ENCODE measurements at regions not wholly inside any gene's neighbourhood (a gene's known extent, or its start where the extent isn't known, plus 50 kb on each side); places are given as distances from the start of the nearest gene placed in this dataset.

DNA sequence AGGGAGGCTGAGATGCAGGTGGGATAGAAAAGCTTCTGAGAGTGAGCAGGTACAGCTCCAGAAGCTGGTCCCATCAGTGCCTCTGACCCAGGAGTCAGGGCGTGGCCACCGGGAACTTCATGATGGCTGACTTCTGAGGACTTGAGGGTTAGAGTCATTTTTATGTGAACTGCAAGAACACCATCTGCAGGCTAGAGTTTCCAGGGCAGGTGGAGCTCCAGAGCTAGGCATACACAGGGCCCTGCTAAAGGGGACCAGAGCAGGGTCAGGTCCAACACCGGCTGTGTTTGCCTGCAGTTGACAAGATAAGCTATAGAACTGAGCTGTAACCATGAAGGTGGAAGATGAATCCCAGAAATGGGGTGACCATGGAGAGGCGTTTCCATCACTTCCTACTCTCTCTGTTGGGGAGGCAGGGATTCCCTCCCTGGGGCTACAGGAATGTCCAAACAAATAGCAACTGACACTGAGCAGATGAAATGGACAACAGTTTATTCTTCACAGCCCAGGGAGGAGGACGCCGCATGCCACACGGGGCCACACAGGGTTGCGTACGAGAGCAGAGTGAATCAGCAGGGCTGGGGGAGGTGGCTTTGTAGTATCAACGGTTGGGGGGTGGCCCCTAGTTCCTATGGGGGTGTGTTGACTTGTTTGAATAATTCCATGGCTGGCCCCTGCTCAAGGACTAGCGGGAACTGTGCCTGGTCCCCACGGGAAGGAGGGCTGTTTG is 77.6 kb upstream of the ZNF516 start:
- no peak for DNase-seq (ENCODE audit: low read depth)

DNA sequence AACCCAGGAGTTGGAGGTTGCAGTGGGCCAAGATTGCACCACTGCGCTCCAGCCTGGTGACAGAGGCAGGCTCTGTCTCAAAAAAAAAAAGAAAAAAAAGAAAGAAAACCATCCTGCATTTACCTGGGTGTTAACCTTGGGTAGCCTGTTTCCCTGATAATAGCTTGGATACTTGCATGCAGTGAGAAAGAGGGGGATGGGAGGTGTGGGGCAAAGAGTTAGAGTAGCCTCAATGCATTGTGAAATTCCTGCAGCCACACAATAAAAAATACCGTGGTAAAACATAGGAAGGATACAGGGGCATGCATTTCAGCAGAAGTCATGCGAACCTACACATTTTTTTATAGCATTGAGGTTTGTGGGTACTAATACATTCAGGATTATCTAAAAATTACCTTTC is 76.6 kb upstream of the ZNF516 start:
- no peak for DNase-seq (ENCODE audit: low read depth)

DNA sequence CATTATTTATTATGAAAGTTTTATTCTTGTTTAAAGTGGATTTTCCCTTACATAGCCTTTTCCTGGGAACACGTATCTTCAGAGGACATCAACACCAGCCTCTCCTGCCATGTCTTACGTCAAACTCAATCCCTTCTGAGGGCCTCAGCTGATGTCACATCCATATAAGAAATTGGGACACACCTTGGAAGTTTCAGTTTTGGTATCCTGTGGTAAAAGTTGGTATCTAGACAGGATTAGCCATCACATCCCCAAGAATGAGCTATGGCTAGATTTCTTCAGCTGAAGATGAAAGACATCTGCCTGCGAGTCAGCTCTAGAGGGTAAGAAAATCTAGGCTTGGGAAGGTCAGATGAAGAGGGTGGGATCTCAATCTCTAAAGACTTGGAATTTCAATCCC is 75.8 kb upstream of the ZNF516 start:
- DNase-seq (ENCODE audit: low read depth), result no peak

DNA sequence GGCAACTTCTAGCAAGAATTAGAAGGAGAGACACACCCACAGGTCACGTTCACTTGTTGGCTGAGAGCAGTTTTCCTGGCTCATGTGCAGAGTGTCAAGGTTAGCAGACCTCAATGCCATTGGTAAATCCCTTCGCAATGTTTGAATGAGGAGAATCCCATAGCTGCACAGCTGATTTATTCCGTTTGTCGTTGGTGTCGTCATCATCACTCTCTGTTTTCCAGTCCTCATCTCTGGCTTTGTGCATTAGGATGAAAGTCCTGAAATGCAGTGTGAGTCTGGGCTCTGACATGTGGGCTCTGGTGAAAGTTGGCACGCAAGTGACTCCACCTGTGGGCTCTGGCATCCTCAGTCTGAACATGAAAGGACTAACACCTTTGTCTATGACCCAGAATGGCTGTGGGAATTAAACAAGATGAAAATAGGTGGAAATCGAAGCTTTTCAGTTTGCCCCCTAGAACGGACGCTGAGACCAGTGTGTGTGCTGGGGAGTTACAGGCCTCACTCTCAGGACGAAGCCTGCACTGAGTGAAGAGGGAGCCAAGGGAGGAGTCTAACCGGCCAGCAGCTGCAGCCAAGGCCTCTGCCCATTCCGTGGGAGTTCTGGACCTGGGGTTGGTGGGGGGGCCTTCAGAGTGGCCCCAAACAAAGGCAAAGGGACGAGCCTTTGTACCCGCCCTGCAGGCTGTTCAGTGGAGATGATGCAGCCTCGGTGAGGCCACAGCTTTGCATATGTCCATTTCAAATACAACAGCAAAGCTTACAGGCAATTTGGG is 74.8 kb upstream of the ZNF516 start:
- no peak for DNase-seq (ENCODE audit: low read depth)

DNA sequence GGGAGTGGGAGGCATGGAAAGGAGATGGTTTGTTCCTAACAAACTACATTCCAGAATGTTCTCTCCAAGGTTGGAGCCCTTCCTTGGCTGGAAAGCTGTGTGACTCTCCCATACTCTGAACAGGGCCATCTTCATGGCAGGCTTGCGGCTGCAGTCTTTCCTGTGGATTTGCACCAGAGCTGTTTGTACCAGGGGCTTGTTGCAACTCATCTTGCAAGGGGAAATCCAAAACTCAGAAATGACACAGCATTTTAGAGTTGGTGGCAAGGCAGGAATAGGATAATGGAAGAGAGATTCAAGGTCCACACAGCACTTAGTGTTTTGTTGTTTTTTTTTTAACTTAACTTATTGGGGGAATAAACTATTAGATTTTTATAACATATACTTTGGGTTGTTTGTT is 73.7 kb upstream of the ZNF516 start:
- DNase-seq (ENCODE audit: low read depth), result no peak

DNA sequence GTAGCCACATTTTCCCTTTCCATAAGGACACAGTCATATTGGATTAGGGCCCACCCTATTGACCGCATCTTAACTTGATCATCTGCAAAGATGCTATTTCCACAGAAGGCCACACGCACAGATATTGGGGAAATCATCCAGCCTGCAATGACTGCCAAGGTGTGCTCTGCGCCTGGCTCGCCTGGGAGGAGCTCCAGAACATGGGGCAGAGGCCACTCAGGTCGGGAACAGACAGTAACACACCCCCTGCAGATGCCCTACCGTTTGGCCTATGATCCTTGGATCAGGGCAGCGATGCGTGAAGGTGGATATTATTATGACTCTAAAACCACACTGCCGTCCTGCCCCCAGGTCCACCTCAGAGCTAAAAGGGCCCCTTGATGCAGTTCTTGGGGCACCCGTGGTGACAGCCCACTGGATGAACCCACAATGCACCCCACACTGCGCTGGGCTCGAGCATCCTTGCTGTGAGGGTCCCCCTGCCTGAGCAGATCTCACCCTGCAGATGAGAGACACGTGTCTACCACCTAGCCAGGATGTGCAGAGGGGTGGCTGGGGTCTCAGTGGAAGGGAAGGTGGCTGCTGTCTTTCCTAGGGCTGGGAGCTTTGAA is 72.9 kb upstream of the ZNF516 start:
- DNase-seq (ENCODE audit: low read depth), result no peak

DNA sequence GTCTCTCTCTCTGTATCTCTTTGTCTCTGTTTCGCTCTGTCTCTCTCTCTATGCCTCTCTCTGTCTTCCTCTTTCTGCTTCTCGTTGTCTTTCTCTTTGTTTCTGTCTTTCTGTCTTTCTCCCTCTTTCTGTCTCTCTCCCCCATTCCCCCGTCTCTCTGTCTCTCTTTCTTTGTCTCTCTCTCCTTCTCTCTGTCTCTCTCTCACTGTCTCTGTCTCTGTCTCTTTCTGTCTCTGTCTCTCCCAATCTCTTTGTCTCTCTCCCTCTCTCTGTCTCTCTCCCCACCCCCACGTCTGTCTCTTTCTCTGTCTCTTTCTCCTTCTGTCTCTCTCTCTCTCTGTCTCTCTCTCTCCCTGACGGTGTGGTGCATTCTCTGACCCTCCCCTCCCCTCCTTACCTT is 71.9 kb upstream of the ZNF516 start:
- no peak for DNase-seq (ENCODE audit: low read depth)

DNA sequence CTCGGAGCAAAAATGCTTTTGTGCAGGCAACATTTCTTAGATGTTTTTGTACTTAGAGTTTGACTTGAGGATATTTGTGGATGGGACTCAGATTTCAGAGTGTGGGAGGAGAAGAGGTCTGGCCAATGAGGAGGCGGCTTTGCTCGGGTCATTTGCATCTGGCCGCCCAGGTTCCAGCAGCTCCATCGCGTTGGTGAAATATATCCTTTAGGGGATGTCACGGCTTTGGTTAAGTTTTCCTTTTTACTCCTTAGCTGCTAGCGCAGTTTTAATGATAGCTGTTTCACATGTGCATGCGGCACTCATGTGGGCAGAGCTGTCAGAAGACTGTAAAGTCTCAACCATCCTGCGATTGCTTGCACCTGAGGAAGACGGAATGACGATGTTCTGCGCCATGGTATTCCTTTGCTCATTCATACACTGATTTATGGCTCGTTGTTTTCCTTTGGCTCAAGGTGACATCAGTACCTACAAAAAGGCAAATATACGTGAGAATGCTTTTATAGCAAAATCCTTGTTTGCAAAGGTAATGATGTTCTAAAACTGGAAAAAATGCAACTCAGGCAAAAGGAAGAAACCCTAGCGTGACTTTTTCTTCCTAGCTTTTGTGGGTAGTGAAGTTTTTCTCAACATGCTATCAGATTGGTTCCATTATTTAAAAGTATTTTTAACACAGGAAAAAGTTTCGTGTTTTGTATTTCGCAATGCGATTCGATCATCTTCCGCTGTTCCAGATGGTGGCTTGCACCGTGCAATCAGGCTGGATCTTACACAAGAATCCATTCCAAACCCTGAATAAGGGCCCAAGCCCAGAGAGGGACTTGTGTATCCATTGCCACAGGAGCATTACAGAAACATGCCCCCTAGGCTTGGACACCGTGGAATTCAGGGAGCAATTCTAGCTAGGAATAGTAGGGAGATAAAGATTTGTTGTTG is 70.5 kb upstream of the ZNF516 start:
- no peak for DNase-seq (ENCODE audit: low read depth)

DNA sequence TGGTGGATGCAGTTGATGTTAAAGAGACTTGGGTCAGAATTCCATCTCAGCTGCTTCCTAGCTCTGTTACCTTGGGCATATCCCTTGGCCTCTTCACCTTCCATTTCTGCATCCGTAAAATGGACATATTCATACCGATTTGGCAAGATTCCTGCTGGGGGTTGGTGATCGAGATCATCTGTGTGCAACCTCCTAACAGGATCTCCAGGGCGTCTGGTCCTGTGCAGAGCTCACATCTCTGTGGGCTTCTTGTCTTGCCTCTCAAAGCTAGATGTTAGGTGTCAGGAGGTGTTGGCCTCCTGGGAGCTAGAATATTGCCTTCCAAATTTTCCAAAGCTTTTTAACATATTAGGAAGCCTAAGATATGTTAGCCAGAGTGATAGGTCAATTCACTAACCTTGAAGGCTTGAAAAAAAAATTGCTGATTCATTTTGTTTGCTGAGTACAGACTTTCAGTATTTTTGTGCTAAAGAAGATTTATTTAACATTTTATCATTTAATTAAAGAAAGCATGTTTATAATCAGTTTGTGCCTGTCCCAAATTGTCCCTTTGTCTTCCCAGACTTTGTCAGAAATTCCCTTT is 69.7 kb upstream of the ZNF516 start:
- DNase-seq (ENCODE audit: low read depth), result no peak

DNA sequence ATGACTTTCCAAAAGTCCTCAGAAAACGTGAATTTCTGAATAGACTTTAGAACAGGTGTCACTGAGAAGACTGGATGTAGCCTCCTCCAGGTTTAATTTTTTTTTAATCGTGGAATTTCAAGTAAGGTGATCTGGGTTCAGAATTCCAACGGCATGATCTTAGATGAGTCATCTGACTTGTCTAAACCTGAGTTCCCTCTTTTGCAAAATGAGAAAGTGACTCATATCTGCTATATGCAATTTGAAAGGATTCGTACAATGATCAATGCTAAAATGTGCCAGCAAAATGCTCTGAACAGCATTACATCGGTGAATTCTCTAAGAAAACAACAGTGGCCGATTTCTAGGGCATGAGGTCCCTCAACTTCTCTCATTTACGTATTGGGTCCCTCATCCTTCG is 69.1 kb upstream of the ZNF516 start:
- DNase-seq (ENCODE audit: low read depth), result no peak

DNA sequence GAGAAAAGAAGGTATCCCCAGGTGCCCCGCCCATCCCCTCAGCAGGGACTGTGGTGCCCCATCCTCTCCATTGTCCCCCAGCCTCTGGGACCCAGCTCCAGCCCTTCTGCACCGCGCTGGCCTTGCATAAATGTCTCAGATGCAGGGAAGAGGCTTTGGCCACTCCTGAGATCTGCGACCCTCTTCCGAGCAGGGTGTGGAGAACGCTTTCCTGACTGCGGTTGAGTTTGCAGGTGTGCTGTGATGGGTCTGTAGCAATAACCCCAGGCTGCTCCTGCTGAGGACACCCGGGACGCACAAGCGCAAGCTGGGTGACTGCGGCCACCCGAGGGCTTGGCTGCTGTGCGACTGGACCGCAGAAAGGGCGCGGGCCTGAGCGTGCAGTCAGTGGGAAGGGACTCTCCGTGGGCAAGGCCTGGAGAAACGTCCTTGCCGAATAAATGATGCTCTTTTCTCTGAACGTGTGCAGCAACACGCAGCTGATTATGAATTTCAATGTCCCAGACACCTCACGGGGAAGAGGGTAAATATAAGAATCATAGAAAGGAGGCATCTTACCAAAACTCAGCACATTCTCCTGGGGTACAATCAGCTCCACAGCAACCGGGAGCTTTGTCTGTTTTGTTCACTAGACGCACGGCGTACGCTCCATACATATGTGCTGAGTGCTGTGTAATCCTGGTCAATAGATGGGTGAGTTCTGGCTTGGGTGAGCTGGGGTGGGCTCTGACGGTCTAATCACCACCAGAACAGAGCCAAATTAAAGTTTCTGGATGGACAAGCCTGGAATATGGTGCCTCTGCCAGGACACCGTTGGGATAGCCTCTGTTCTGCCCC is 67.5 kb upstream of the ZNF516 start:
- no peak for DNase-seq (ENCODE audit: low read depth)

DNA sequence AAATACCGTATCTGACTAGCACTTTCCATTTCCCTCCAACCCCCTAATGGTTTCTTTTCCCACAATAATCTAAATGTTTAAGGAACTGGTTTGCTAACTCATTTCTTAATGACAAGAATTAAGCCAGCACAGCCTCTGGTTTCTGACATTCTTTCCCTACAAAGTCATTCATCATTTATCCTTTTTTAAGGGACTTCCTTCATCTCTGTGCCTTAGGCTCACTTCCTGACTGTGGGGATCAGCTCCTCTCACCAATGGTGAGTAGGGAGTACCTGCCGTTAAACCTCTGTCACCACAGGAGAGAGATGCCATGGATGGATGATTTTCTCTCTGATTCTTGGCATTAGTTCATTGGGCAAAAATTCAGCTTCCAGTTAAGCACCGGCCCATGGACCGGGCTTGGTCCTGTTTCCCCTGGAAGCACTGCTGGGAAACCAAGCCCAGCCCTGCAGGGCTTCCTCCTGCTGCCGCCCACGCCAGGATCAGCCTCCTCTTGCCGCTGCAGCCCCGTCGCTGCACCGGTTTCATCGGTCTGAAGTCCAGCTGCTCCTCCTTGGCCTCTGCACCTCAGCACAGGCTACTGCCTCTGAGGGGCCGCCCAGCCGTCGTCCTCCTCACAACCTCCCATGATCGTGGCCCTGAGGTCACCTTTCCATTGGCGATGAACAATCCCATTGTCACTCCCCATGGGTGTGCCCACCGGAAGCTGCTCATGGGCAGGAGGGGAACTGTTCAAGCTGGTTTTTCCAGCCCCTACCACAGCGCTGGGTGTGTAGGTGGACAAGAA is 64.0 kb upstream of the ZNF516 start:
- no peak for DNase-seq (ENCODE audit: low read depth)

DNA sequence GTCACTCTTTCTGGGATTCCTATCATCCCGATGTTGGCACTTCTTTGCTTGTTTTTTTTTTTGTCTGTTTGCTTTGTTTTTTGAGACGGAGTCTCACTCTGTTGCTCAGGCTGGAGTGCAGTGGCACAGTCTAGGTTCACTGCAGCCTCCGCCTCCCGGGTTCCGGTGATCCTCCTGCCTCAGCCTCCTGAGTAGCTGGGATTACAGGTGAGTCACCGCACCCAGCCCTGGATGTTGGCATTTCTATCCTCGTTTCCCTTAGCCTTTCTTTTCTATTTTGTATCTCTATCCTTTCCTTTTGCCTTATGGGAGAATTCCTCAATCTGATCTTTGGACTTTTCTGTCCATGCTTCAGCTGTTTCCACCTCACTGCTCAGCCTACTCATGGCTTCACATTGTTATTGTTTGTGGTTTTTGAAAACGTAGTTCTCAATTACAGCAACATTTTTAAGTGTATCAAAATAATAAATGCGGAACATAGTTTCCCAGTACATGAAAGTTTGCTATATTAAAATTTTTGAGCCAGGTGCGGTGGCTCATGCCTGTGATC is 62.1 kb upstream of the ZNF516 start:
- DNase-seq (ENCODE audit: low read depth), result no peak

DNA sequence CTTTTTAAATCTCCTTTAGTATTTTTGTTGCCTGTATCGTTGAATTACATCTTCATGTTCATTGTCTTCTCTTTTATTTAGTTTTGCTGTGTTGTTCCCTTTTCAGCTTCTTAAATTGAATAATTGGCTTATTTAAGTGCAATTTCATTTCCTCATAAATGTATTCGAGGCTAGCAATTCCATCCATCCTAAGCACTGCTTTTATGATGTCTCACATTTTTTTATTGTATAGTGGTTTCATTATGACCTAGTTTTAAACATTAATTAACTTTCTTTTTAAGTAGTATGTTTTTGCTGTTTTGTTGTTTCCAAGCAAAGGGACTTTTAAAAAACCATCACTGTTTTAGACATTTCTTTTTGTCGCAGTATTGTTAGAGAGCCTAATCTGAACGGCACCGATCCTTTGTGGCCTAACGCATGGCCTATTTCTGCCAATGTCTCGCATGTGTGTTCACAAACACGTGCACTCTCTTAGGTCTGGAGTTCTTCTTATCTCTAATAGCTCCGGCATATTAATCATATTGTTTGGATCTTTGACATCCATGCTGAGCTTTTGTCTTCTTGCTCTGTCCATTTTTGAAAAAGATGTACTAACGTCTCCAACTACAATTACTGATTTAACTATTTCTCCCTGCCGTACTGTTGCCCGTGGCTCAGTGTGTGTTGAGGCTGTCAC is 59.6 kb upstream of the ZNF516 start:
- no peak for DNase-seq (ENCODE audit: low read depth)

DNA sequence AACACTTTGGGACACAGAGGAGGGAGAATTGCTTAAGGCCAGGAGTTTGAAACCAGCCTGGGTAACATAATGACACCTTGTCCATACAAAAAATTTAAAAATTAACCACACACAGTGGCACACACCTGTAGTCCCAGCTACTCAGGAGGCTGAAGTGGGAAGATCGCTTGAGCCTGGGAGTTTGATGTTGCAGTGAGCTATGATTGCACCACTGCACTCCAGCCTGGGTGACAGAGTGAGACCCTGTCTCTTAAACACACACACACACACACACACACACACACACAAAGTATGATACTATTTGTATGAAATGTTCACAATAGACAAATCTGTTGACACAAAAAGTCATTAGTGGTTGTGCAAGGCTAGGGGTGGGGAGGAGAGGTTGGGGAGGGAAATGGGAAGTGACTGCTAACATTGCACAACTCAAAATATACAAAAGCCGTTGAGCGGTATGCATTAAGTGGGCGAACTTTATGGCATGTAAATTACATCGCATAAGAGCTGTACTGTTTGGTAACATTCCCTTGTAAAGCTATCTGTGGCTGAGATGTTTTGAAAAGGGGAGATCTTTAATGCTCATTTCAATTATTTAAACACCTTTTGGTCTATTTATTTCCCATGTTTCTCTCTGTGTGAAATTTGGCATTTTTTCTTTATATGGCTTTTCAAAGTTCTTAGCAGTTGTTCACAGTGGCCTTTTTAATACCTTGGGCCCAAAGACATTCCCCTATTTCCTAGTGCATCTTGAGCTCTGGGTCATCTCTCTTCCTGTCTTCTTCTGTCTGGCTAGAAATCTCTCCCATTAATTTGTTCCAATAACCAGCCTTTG is 58.9 kb upstream of the ZNF516 start:
- DNase-seq (ENCODE audit: low read depth), result no peak

DNA sequence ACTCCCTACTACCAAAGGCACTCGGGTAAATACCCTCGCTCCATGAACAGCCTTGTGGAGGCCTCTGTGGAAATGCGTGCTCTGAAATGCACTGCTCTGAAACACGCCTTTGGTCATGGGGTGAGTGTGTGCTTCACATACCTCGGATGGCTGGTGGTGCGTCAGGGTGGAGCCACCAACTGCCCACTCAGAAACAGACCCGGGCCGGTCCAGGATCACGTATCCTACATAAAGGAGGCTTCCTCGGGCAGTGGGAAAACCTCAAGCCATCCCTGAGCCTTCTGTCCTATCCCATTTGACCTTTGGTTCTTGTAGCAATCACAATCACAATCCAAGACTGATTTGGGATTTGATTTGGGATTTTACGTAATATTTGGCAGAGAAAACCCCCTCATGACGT is 53.5 kb upstream of the ZNF516 start:
- DNase-seq (ENCODE audit: low read depth), result no peak

DNA sequence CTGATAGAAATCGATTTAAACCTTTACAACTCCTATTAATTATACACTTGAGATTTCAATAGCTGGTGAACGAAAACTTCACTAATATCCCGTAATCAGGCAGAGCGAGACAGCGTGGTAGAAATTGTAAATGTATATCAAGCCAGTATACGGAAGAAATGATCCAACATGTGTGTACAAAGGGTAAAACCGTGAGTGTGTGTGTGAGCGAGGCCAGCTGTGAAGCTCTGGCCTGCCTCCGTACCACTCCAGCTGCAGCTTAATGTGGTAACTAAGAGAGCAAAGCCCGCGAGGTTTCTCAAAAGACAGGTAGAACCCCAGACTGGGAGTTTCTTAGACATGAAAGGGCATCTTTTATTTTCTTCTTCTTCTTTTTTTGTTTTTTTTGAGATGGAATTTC is 52.3 kb upstream of the ZNF516 start:
- DNase-seq (ENCODE audit: low read depth), result no peak

DNA sequence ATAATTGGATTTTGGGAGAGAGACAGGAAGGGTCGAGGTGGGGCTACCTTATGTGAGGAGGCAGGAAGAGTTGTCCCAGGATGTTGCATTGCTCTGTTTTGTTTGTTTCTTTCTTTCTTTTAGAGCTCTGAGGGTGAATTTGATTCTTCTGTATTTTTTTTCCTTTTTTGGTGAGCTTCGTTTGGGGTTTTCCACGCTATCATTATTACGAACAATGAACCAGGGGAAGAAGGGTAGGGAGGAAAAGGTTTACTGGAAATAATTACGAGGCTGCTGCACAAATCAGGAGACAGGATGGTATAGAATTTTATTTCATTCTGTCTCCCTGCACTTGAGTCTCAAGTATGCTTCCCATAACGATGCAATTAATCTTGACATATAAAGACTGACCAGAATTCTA is 51.4 kb upstream of the ZNF516 start:
- DNase-seq (ENCODE audit: low read depth), result no peak

DNA sequence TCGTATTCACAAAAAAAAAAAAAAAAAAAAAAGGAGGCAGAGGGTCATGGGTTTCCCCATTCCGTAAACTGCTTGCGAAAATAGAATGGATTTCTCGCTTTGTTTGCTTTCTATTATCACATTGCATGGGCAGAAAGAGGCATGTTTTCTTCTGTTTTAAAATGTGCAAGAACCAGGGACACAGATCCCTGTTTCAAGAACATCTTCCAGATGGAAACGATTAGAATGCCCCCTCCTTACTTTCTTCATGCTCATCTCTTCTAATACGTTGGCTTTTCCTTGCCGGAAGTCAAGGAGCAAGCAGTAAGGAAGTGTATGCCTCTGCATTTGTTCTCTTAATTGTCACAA is 51.0 kb upstream of the ZNF516 start:
- DNase-seq (ENCODE audit: low read depth), result no peak
